GM20431 (cell line): ENCODE measurements at regions not wholly inside any gene's neighbourhood (a gene's known extent, or its start where the extent isn't known, plus 50 kb on each side); places are given as distances from the start of the nearest gene placed in this dataset.

Experiments
- in situ Hi-C: fragments of 300-500 bp; cut with MseI, MboI; formaldehyde crosslinking; loops from one replicate; pipeline ENCODE4 v1.15.0; 2020; ENCODE audit warnings: low sequenced_read_pairs; ENCODE audit not compliant: unreplicated experiment

DNA sequence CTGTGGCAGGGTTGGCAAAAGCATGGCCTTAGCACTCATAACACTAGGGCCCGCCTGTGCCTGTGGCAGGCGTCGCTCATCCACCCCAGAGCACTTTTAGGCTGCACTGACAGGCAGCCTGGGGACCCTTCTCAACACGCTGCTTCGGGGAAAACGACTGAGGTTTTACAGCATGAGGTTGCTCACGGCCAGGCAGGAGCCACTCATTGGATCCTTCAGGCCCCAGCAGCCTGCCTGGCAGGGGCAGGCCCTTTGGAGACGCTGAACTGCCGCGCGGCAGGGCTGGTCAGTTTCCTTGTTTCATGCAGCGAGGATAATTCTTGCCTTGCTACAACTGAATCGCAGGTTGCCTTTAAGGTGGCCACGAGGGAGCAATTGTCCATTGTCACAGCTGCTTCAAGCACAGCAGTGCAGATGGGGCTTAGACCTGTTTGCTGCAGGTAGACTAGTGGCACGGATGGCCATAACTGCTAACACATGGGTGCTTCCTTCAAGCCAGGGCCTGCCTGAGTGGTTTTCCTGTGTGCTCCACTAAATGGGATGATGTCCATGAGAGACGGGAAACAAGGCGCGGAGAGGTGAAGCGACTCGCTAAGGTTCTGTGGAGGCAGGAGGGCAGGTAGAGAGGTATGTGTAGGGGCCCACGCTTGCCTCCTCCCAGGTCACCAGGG is 49.9 kb upstream of the HS6ST1 start:
- in situ Hi-C loops = no loop called here

DNA sequence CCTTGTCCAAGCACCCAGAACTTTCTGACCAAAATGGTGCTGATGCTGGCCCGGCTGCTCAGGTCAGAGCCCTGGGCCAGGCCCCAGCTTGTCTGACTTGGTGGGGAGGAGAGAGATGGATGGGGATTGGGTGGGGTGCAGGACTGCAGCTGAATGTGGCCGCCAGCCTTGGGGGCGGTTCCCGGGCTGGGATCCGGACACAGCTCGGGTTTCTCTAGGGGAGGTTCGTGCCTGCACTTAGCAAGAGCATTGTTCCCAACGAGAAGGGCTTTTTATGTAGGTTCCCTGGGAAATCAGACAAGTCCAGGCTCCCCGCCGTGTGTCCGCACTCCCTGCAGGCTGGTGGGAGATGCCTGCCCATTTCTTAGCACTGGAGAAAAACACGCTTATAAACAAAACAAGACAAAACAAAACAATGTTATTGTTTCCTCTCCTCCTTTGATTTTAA is 50.5 kb upstream of the HS6ST1 start:
- in situ Hi-C loops = no loop called here

DNA sequence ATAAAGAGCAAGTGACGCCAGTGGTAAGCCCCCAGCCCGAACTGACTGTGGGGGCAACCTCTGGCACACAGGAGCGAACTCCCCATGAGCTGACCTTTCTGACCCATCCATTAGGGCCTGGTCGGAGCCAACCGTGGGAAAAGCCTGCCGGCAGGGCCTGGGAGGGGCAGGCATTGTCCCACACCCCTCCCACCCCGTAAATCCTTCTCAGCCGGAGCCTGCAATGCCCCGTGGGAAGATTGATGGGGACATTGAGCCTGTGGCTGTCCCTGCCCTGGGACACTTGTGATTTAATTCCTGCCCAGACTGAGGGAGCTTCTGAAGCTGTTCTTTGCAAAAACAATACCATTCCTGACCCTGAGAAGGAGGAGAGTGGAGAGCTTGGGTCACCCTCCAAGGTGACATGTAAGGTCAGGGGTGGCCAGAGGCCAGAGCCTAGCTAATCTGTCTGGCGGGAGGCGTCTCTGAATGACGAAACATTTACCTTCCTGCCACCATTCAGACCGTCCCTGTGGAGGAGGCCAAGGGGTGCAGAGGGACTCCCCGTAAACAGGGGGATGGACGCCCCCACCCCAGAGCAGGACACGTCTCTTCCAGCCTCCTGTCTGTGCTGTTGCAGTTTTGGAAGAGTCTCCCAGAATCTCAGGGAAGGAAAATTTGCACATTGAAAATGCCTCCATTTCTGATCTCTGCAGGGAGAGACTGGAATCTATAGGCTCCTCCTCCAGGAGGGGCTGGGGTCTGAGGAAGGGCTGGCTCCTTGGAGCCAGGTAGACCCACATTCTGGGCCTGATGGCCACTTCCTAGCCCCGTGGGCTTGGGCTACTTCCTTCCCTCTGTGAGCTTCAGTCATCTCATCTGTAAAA is 51.2 kb upstream of the HS6ST1 start:
- in situ Hi-C loops = no loop called here

DNA sequence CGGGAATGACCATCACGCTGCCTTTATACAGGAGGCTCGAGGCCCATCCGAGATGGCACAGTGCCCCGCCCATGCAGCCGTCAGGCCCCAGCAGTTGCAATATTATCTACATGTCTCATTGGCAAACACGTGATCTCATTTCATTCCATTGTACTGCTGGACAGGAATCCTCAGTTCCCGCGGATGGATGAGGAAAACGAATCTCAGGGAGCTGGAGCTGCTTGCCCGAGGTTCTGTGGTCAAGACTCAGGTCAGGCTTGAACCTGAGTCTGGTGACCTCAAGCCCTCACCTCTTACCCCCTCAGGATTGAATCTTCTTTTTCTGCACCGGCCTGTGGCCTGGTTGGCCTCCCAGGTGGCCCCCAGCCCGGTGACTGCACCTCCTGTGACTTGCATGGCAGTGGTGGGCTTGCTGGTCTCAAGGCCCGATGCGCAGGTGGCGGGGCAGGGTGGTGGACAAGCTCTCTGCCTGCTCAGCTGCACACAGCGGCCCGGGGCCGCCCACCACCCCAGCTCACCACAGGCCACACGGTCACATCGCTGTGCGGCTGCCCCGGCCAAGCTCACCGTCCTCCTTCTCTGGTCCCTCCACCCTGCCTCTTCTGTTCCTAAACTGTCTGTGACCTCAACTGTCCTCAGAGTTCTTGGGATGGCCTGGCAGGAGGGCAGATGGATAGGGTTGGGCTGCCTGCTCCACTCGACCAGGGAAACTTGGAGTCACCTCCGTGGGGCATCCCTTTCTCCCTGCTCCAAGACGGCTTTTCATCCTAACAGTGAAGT is 52.0 kb upstream of the HS6ST1 start:
- in situ Hi-C loops = no loop called here

DNA sequence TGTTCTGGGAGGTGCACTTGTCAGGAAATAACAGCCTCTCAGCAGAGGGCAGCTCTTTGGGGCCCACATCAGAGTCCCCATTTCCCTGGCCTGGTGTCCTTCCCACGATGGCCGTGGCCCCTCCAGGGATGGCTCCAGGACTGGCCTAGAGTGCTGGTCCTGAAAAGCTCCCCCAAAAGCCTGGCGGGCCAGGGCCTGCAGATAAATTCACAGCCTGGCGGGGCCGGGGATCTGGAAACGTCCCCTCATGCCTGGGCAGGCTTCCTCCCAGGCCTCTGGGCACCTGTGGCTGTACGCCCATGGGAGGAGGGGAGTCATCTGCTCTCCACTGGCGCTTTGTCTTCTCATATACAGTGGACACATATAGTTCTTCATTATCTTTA is 52.6 kb upstream of the HS6ST1 start:
- in situ Hi-C loops = no loop called here

DNA sequence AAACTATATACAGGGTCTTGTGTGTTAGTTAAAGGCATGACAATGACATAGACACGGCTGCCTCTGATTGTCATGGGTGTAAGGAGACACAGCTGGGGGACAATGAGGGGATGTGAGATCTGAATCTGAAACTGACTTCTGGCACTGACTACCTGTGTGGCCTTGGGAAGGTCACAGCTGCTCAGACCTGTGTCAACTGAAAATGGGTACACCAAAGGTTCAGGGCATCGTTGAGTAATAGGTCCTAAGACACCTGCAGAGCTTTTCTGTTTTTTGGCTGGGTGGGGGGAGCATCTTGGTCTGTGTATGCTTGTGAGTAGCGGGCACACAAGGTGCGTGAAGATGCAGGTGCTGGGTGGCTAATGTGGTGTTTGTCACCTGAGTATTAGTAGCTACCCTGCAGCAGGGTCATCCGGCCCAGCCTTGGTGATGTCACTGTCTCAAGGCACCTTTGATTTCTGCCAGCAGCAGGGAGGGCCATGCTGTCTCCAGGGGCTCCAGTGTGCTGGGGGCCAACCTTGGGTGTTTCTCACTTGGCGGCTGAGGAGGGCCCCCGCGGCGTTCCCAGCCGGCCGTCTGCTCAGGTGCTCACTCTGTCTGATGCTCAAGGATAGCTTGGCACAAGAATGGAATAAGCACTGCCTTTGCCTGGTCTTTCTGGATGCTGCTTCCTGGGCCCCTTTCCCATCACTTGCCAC is 53.1 kb upstream of the HS6ST1 start:
- in situ Hi-C loops = no loop called here

DNA sequence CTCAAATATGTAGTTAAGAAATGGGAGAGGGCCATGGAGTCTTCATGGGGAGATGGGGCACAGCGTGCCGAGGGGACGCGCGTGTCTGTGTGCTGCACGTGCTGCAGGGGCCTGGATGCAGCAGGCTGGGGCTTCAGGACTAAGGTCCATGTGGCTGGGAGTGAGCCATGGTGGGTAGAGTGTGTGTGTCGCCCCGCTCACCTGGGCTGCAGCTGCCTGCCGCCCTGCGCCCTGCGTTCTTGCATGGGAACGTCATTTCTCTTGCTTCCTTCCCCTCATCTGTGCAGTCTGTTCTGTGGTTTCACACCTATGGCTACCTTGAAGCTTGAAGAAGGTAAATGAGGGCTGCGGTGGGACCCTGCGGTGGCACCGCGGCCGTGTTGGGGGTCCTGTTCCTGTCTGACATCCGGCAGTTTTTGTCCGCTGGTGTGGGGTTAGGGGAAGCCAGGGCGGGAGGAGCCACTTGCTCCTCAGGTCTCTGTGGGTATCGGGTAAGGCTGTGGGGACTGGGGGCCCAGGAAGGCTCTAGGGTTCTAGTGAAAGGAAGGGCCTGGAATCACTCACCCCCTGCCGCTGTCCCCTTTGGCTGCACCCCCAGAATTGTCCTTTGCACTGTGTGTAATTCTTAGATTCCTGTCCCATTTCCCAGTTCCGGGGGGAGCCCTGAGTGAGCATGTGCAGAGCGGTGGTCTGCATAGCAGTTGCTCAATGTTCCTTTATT is 54.1 kb upstream of the HS6ST1 start:
- in situ Hi-C loops = no loop called here

DNA sequence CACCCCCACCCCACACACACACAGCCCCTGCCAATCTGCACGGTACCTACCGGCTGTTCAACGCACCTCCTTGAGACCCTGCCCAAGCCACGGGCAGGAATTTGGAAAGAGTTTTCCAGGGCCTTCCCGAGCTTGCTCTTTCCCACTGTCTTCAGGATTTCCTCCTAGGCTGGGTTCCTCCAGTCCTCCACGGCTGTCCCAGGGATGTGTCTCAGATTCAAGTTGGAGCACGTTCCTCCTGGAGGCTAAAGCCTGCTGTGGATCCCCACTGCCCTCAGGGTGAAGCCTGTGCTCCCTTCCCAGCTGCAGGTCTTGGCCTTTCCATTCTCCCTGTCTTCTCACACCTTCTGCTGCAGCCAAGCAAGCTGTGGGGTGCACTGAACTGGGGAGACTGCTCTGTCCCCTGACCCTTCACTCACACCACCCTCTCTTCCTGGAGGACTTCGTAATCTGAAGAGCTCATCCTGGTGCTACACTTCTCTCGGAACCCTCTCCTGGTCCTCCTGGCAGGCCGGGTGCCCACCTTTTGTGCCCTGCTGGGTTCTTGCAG is 54.9 kb upstream of the HS6ST1 start:
- in situ Hi-C loops = no loop called here

DNA sequence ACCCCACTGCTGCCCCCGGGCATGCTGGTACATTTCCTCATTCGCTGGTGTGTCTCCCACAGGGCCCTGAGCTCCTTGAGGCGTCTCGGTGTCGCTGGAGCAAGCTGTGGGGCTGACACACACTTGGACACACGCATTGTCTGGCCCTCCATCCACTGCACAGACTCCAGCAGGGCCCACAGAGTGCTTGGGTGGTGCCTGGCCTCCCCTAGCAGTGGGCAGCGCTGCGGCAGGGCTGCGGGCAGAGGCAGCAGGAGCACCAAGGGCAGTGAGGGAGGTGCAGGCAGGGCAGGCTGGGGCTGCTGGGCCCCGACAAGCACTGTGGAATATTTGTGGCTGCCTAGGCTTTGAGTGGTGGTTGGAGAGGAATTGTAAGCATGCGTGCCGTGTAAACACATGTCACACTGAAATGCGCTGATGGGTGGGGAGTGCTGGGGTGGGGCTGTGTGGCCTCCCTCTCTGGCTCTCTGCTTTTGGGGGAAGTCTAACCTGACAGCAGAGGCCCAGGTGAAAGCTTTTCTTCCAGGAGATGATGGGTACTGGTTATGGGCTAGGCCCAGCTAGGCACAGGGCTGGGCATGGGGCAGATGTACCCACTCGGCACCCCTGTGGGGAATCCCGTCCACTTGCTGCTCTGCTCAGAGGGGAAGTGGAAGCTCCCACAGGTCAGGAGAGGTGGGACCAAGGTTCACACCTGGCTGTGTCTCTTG is 55.5 kb upstream of the HS6ST1 start:
- in situ Hi-C loops = no loop called here

DNA sequence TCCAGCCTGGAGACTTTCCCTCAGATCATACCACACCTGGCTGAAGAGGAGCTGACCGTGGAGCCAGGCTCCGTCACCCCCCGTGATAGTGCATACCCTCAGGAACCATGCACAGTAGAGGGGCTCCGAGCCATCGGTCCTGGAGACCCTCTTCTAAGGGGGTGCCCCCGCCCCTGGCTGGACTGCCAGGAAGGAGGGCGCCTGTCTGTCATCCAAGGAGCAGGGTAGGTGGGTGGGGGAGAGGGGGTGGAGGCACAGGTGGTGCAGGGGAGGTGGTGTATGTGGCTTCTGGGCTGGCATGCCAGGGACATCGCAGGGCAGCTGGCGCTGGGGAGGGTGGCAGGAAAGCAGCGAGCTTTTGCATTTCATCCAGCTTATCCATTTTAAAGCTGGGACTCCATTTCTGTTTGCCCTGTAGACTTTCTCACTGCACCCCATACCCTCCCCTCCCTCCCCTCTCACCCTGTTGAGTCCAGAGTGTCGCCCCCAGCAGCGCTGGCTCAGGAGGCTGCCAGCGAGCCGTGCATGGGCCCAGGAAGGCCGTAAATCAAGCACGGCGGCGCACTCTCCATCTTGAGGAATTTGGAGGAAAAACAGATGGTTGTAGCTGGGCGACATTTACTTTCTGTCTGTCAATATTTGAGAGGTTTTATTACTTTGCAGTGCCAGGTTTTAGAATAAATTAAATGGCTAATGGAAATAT is 56.2 kb upstream of the HS6ST1 start:
- in situ Hi-C loops = no loop called here

DNA sequence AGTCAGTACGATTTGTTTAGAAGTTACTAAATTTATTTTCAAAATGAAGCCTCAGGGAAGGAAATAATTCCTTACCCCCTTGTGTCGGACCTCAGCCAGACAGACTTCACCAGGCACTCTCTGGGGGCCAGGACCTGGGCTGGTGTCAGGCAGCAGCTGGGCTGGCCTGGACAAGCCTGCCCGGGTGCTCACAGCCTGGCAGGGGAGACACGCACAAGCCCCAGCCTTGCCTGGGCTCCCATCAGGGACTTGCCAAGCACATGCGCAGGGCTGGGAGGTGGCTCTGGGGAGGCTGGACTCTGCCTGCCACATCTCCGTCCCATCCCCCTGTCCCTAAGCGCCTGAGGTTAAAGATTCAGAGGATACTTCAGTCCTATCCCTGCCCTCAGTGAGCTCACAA is 56.8 kb upstream of the HS6ST1 start:
- in situ Hi-C loops = no loop called here

DNA sequence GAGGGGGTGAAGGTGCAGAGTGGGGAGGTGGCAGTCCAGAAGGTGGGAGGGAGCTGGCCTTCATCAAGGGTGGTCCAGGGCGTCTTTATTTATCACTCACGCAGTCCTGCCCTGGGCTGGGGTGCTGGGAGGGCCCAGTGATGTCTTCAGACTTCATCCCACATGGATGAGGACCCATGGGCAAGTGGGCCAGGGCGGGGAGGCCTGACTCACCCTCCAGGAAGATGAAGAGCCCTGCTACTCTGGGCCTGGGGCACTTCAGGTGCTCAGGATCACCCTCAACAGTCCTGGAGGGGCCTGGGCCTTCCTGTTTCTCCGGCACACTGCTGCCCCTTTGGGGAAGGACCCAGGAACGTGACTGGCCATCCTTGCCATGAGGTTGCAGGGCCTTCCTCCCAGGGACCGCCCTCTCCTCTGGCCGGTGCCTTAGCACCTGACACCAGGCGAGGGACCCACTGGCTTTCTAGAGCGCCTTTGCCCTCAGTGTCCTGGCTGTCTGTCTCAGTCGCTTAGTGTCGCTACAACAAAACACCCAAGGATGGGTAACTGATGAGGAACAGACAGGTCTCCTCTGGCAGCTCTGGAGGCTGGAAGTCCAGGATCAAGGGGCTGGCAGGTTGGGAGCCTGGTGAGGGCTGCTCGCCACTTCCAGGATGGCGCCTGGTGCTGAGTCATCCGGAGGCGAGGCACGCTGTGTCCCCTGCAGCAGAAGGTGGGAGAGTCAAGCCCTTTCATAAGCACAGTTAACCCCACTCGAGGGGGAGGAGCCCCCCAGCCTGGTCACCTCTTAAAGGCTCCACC is 57.8 kb upstream of the HS6ST1 start:
- in situ Hi-C loops = no loop called here

DNA sequence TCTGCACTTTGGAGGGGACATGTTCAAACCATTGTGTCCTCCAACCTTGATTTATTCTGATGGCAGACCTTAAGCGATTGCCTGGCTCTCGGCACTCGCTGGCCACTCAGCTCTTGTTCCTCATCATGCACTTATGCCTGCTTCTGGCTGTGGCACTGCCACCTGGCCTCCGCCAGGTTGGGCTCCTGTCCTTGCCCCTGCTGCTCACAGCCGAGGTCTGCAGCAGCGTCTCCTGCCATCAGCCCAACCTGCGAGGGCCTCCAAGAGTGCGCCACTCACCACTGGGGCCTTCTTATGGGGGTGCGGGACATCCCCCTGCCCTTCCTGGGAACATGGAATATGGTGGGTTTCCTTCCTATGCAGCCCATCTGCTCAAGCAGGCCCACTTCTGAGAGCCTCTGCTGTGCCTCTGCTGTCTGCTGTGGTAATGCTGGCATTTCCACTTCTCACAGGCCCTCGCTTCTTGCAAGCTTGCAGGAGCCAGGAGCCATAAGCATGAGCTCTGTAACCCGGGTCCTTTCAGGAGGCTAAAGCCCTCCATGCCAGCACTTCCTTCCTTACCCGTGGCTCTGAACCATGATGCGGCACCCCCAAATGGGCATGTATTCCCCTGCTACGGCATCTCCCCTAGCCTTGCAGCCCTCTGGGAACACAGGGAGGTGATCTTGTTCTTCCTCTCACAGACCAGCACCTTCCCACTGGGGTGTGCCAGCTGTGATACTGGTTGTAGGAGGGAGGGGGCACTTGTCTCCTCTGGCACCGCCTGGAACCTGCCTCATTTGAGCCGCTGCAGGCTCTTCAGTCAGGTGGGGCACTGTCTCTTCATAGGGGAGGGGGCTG is 58.6 kb upstream of the HS6ST1 start:
- in situ Hi-C loops = no loop called here

DNA sequence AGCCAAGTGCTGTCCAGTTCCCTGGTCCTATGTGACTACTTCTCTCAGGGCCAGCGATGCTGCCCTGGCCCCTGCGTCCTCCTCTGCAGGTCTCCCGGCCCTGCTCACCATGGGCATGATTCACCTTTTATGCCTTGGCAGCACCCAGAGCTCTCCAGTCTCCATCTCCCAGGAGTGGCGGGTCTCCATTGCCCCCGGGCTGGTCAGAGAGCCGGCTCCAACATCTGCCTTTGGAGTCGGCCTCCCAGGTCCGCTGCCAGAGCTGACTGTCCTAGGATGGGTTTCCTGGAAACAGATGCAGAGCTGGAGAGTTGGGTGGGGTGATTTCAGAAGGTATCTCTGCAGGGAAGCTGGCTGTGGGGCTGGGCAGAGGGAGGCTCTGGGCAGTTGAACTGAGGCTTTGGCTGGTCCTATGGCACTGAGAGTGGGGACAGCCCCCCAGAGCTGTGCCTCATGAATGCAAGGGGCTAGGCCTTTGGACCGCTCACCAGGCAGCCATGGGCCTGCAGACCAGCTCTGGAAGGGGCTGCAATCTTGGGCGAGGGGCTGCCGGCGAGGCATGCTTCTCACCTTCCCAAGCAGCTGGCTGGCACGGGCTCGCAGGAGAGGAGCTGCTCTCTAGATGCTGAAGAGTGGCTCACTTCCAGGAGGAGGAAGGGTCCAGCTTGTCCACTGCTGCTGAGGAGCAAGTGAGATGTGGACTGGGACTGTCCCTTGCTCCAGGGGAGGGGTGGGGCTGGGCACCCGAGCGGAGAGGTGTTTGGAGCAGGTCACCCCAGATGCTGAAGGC is 59.8 kb upstream of the HS6ST1 start:
- in situ Hi-C loops = no loop called here

DNA sequence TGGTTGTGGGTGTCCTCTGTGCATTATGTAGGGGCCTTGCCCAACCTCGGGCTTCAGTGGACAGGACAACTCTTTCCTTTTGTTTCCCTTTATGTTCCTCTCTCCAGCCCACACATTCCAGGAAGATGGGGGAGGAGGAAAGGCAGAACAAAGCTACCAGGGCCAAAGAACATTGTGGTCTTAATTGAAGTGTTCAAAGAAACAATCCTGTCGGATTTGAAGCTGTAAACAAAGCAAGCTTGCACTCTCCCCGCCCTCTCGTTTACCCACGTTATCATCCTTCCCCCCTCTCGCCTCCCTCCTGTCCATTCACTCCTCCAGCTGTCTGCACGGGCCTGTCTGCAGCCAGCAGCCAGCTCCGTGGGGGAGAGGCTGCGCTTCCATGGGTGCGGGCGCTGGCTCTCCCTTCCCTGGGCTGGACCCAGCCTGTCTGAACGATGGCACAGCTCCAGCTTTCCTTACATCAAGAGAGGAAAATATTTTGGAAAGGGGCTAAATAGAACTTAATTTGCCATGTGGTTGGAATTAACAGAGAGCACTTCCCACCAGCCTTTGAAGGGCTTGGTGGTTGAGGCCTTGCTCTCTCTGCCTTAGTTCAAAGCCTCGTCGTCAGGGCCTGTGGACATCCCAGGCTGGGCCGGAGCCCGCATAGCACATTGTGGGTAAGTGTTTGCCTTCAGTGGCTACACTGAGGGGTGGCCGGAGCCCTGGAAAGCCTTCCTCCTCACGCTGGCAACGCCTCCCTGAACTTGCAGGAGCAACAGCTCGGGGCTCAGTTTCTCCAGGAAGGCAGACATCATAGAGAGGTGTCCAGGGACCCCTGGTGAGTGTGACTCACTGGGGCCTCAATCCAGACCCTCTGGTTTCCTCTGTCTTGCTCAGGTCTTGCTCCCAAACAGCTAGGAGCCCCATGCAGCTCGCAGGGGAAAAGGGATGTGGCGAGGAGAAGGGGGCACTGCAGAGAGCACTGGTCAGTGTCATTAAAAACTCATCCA is 60.6 kb upstream of the HS6ST1 start:
- in situ Hi-C loops = no loop called here
